KMS-11 (cell line): ENCODE measurements at regions not wholly inside any gene's neighbourhood (a gene's known extent, or its start where the extent isn't known, plus 50 kb on each side); places are given as distances from the start of the nearest gene placed in this dataset.

ENCODE experiments used
- H2AFZ ChIP-seq: fragments of 200-600 bp; sonication (generic); 2 replicates; pipeline ENCODE4 v1.6.1; 2016; ENCODE audit warnings: antibody characterized with exemption, mixed run types, low read depth
- H3K27ac ChIP-seq: fragments of 200-600 bp; sonication (generic); 2 replicates; pipeline ENCODE4 v1.6.1; 2016; ENCODE audit warnings: mild to moderate bottlenecking, mixed run types
- H3K27me3 ChIP-seq: fragments of 200-600 bp; sonication (generic); 2 replicates; pipeline ENCODE4 v1.6.1; 2017; ENCODE audit warnings: mild to moderate bottlenecking, low read depth, mixed run types, moderate library complexity; ENCODE audit not compliant: insufficient read depth
- H3K36me3 ChIP-seq: fragments of 200-600 bp; sonication (generic); 2 replicates; pipeline ENCODE4 v1.6.1; 2017; ENCODE audit warnings: mild to moderate bottlenecking, mixed run types; ENCODE audit not compliant: insufficient read depth
- H3K4me1 ChIP-seq: fragments of 200-600 bp; sonication (generic); 2 replicates; pipeline ENCODE4 v1.6.1; 2016; ENCODE audit warnings: mild to moderate bottlenecking, low read depth, mixed run types; ENCODE audit not compliant: poor library complexity, severe bottlenecking
- H3K4me2 ChIP-seq: fragments of 200-600 bp; sonication (generic); 2 replicates; pipeline ENCODE4 v1.7.0; 2016; ENCODE audit warnings: mild to moderate bottlenecking, mixed run types
- H3K4me3 ChIP-seq: fragments of 200-600 bp; sonication (generic); IDR thresholded peaks from 2 replicates; pipeline ENCODE4 v1.6.1; 2017; ENCODE audit warnings: low read depth, low read length, mixed read lengths; ENCODE audit not compliant: insufficient read depth
- H3K79me2 ChIP-seq: fragments of 200-600 bp; sonication (generic); 2 replicates; pipeline ENCODE4 v1.6.1; 2016; ENCODE audit warnings: low read depth, mixed run types; ENCODE audit not compliant: insufficient read depth
- H3K9ac ChIP-seq: fragments of 200-600 bp; sonication (generic); 2 replicates; pipeline ENCODE4 v1.6.1; 2016; ENCODE audit warnings: mild to moderate bottlenecking, mixed run types
- H4K20me1 ChIP-seq: fragments of 200-600 bp; sonication (generic); 2 replicates; pipeline ENCODE4 v1.6.1; 2016; ENCODE audit warnings: mild to moderate bottlenecking, mixed run types; ENCODE audit not compliant: insufficient read depth
- TF ChIP-seq, protein P1 (sequence below): fragments of 200-600 bp; sonication (generic); conservative IDR thresholded peaks from 2 replicates; pipeline ENCODE4 v1.6.1; 2017; ENCODE audit warnings: low read depth, mild to moderate bottlenecking, antibody characterized with exemption, low read length, moderate library complexity, mixed read lengths

DNA sequence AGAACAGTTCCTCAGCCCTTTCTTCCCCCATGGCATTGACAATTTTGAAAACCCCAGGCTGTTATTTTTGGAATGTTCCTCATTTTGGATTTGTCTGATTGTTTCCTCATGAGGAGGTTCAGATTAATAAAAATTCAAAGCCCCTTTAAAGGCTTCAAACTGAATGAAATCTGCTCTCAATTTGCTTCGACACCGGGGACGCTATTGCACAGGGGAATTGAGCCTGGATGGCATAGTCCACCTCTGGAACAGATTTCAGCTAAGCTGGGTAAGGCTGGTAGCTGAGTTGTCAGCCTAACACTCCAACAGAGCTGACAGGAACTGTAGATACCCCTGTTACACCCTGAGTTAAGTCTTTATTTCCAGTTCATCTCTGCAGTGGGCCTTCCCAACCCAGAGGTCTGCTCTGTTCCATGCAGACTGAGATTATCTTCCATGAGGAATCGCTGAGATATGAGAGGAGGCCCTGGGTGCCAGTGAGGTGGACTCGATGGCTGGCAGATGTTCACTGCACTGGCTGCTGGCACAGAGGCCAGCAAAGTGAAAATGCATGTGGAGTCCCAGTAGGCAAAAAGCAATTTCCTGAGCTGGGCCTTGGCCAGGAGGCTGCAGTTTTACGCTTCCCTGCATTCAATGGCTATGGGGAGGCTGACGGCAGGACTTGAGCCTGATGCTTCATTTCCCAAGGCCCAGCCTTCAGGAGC lies 73.3 kb upstream of the PAX1 start:
- Histone ChIP-seq H3K4me1 (no peaks in the 10 kb centered on the region), H4K20me1 (no peaks in the 10 kb centered on the region), H2AFZ (no peak overlapping the region), H3K27me3 (no peaks in the 10 kb centered on the region), H3K9ac (no peak overlapping the region), H3K4me2 (no peak overlapping the region), H3K36me3 (no peaks in the 10 kb centered on the region), H3K4me3 (no peak overlapping the region), H3K27ac (no peak overlapping the region), H3K79me2 (no peaks in the 10 kb centered on the region)
- TF ChIP-seq, protein P1, sequence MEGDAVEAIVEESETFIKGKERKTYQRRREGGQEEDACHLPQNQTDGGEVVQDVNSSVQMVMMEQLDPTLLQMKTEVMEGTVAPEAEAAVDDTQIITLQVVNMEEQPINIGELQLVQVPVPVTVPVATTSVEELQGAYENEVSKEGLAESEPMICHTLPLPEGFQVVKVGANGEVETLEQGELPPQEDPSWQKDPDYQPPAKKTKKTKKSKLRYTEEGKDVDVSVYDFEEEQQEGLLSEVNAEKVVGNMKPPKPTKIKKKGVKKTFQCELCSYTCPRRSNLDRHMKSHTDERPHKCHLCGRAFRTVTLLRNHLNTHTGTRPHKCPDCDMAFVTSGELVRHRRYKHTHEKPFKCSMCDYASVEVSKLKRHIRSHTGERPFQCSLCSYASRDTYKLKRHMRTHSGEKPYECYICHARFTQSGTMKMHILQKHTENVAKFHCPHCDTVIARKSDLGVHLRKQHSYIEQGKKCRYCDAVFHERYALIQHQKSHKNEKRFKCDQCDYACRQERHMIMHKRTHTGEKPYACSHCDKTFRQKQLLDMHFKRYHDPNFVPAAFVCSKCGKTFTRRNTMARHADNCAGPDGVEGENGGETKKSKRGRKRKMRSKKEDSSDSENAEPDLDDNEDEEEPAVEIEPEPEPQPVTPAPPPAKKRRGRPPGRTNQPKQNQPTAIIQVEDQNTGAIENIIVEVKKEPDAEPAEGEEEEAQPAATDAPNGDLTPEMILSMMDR, result no peak

DNA sequence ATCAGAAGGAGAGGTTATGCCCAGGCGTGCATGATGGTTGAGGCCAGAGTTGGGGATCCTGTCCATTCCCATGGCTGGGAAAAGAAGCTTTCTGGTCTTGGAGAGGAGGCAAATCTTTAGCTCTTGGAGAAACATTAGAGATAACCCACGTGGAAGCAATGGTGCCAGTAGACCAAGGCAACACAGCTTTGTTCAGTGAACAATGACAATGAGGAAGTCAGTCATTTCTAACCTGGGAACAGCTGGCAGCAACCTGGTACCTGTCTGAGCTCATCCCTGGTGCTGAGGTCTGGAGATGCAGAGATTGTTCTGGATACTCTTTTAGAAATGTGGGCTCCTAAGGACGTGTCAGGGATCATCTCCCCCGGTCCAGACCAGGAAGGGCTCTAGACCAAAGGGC lies 76.7 kb upstream of the PAX1 start:
- H3K4me3 ChIP-seq, result no peak overlapping the region
- no peaks in the 10 kb centered on the region for H3K4me1 ChIP-seq
- TF ChIP-seq, protein P1, result no peak
- no peak overlapping the region for H3K9ac ChIP-seq
- H3K36me3 ChIP-seq, result no peaks in the 10 kb centered on the region
- no peaks in the 10 kb centered on the region for H4K20me1 ChIP-seq
- H3K4me2 ChIP-seq, result no peak overlapping the region
- no peaks in the 10 kb centered on the region for H3K27me3 ChIP-seq
- no peak overlapping the region for H2AFZ ChIP-seq
- no peaks in the 10 kb centered on the region for H3K79me2 ChIP-seq
- H3K27ac ChIP-seq, result no peak overlapping the region

DNA sequence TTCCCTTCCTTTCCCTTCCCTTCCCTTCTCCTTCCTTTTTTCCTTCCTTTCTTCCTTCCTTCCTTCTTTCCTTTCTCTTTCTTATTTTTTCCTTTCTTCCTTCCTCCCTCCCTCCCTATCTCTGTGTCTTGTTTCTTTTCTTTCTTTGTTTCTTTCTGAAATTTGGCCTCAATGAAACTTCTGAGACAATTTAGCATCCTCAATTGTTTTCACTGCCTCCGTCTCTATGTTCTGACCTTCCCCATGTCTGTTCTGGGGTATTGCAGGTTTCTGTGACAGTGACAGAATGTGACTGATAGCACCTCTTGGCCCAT lies 81.7 kb upstream of the PAX1 start:
- H3K4me1 ChIP-seq, result no peaks in the 10 kb centered on the region
- H3K27ac ChIP-seq, result no peak overlapping the region
- H3K79me2 ChIP-seq, result no peaks in the 10 kb centered on the region
- no peak overlapping the region for H3K9ac ChIP-seq
- H2AFZ ChIP-seq, result no peak overlapping the region
- H3K36me3 ChIP-seq, result no peaks in the 10 kb centered on the region
- no peak overlapping the region for H3K4me3 ChIP-seq
- H3K27me3 ChIP-seq, result no peaks in the 10 kb centered on the region
- no peaks in the 10 kb centered on the region for H4K20me1 ChIP-seq
- TF ChIP-seq, protein P1, result no peak
- no peak overlapping the region for H3K4me2 ChIP-seq

DNA sequence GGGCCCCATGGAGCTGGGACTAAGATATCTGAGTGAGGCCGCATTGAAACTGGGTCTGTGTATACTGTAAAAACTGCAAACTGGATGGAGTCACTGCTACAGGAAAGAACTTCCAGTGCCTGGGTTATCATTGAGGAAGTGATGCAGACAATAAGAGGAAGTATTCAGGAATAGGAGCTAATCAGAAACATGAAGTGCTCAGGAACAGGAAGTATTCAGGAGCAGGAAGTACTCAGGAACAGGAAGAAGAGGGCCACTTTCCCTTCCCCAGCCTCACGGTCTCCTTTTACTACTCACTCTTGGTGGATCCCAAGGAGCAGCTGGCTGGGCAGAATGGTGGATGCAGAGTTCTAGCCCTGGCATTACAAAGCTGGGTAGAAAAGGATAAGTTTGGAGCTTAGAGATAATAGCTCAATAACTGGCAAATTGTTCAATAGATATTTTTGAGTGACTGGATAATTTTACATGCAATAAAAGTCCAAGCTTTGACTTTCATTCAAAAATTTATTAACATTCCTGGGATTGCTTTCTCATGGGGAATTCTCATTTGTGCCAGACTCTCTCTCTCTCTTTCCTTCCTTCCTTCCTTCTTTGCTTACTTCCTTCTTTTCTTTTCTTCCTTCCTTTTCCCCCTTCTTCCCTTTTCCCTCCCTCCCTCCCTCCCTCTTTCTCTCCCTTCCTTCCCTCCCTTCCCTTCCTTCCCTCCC lies 82.2 kb upstream of the PAX1 start:
- Histone ChIP-seq H3K27ac (no peak overlapping the region), H3K36me3 (no peaks in the 10 kb centered on the region), H4K20me1 (no peaks in the 10 kb centered on the region), H3K4me2 (no peak overlapping the region), H3K4me3 (no peak overlapping the region), H3K4me1 (no peaks in the 10 kb centered on the region), H3K79me2 (no peaks in the 10 kb centered on the region), H3K27me3 (no peaks in the 10 kb centered on the region), H2AFZ (no peak overlapping the region), H3K9ac (no peak overlapping the region)
- TF ChIP-seq, protein P1, result no peak
